Lung (tissue), 11 donors: ENCODE measurements at regions not wholly inside any gene's neighbourhood (a gene's known extent, or its start where the extent isn't known, plus 50 kb on each side); places are given as distances from the start of the nearest gene placed in this dataset.

ENCODE experiments used
- ATAC-seq: fragments of 200-7000 bp; cut with Tn5 transposase; one replicate; pipeline ENCODE4 v1.9.1; 2020; ENCODE audit warnings: moderate number of reproducible peaks; ENCODE audit not compliant: insufficient read depth, low FRiP score
- DNase-seq, 3 donors: peaks; one replicate each; pipeline ENCODE4 v3.0.0-alpha.2; 2013 to 2017
- H3K27ac ChIP-seq, 2 donors: one replicate each; pipeline ENCODE4 v1.5.1; 2013; ENCODE audit warnings: mild to moderate bottlenecking in 2 of 2, moderate library complexity in 2 of 2, control low read depth in 1 of 2, inconsistent platforms in 1 of 2, low read depth in 1 of 2, low read length in 1 of 2
- H3K27me3 ChIP-seq, 3 donors: one replicate each; pipeline ENCODE4 v1.5.1; 2013; ENCODE audit warnings: low read length in 2 of 3; ENCODE audit not compliant: control insufficient read depth in 3 of 3, insufficient read depth in 3 of 3
- H3K36me3 ChIP-seq, 4 donors: one replicate each; pipeline ENCODE4 v1.5.1; 2013; ENCODE audit warnings: low read length in 4 of 4, mild to moderate bottlenecking in 1 of 4, moderate library complexity in 1 of 4; ENCODE audit not compliant: control insufficient read depth in 4 of 4, insufficient read depth in 4 of 4
- H3K4me1 ChIP-seq, 5 donors: one replicate each; pipeline ENCODE4 v1.5.1; 2013; ENCODE audit warnings: low read length in 5 of 5, mild to moderate bottlenecking in 2 of 5, moderate library complexity in 1 of 5; ENCODE audit not compliant: control insufficient read depth in 5 of 5, insufficient read depth in 5 of 5
- H3K4me3 ChIP-seq: one replicate; pipeline ENCODE4 v1.5.1; 2013; ENCODE audit warnings: mild to moderate bottlenecking, control low read depth, moderate library complexity
- H3K9ac ChIP-seq, 2 donors: one replicate each; pipeline ENCODE4 v1.5.1; 2013; ENCODE audit warnings: low read length in 2 of 2, control low read depth in 1 of 2; ENCODE audit not compliant: insufficient read depth in 1 of 2
- H3K9me3 ChIP-seq, 4 donors: one replicate each; pipeline ENCODE4 v1.5.1; 2013; ENCODE audit warnings: low read length in 3 of 4, mild to moderate bottlenecking in 1 of 4, moderate library complexity in 1 of 4; ENCODE audit not compliant: control insufficient read depth in 4 of 4, insufficient read depth in 3 of 4
- WGBS, 2 donors: extraction: QIAGEN DNeasy Blood & Tissue Kit; methylation state at CpG; one replicate each; pipeline ENCODE4 v1.1.7; 2013; 5-methylcytosine and 5-hydroxymethylcytosine counted together
- TF ChIP-seq, protein P1 (sequence below): IDR thresholded peaks from 2 replicates; pipeline ENCODE4 v1.5.1; 2012; ENCODE audit warnings: mild to moderate bottlenecking; ENCODE audit errors: control extremely low read depth, extremely low read depth
- donor health status: control.
- donor health status: control.
- donor health status: Bipolar disorder and iron deficiency.
- donor health status: healthy.
- donor health status: DM: yes; HTN: yes; CAD: no.

DNA sequence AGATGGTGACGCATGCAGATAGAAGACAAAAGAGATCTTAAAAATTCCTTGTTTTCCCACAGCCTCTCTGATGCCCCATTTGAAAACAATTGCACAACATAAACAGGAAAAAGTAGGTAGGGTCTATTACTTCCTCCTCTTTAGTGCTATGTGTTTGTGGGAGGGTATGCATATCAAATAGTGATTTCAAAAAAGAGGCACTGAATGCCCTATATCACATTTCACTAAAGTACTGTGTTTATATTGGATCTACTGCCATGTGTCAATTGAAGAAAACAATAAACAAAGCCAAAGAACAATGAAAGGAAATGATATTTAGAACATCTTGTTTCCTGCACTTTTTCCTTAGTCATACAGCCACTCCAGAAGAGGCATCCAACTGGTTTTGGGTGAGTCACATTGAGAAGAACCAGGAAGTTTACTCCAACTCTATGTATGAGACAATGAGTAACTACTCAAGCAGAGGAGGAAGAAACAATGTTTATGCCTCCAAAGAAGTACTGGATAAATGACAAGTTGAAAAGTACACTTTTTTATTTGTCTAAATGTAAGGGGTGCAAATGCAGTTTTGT, 583.6 kb downstream of the FBXO15 start:
- Histone ChIP-seq H3K27ac (no peak overlapping the region), H3K27me3 (no peaks in the 10 kb centered on the region), H3K9me3 (no peaks in the 10 kb centered on the region), H3K4me1 (no peaks in the 10 kb centered on the region), H3K4me3 (no peak overlapping the region), H3K36me3 (no peaks in the 10 kb centered on the region), H3K9ac (no peak overlapping the region)
- TF ChIP-seq, protein P1, sequence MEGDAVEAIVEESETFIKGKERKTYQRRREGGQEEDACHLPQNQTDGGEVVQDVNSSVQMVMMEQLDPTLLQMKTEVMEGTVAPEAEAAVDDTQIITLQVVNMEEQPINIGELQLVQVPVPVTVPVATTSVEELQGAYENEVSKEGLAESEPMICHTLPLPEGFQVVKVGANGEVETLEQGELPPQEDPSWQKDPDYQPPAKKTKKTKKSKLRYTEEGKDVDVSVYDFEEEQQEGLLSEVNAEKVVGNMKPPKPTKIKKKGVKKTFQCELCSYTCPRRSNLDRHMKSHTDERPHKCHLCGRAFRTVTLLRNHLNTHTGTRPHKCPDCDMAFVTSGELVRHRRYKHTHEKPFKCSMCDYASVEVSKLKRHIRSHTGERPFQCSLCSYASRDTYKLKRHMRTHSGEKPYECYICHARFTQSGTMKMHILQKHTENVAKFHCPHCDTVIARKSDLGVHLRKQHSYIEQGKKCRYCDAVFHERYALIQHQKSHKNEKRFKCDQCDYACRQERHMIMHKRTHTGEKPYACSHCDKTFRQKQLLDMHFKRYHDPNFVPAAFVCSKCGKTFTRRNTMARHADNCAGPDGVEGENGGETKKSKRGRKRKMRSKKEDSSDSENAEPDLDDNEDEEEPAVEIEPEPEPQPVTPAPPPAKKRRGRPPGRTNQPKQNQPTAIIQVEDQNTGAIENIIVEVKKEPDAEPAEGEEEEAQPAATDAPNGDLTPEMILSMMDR: no peak
- ATAC-seq (no peak), DNase-seq (peak in 2 of 3 donors; percentile 6 to 19)
- WGBS, 2 donors: 71 to 81% methylated on average over 1 of the region's 1 CpG

- DNase-seq: no peak
- Histone ChIP-seq H3K4me1 (no peaks in the 10 kb centered on the region), H3K27me3 (no peaks in the 10 kb centered on the region), H3K9me3 (no peaks in the 10 kb centered on the region), H3K36me3 (no peaks in the 10 kb centered on the region), H3K27ac (peak overlapping the region in 1 of 2 donors; percentile 50), H3K9ac (no peak overlapping the region), H3K4me3 (no peak overlapping the region)
- no peak for ATAC-seq
- TF ChIP-seq, protein P1: no peak
- 69 to 79% methylated on average over 4 of the region's 4 CpGs for WGBS, 2 donors
These were observed 584.3 kb downstream of the FBXO15 start for GRCh38 chr18:73563345-73563744.

GRCh38 chr18:73556904-73557303, 590.7 kb downstream of the FBXO15 start:
- H3K9me3 ChIP-seq: no peaks in the 10 kb centered on the region
- no peak overlapping the region for H3K4me3 ChIP-seq
- no peaks in the 10 kb centered on the region for H3K27me3 ChIP-seq
- no peak overlapping the region for H3K27ac ChIP-seq
- no peaks in the 10 kb centered on the region for H3K4me1 ChIP-seq
- no peak overlapping the region for H3K9ac ChIP-seq
- ATAC-seq (no peak), DNase-seq (no peak)
- H3K36me3 ChIP-seq: no peaks in the 10 kb centered on the region
- 75 to 84% methylated on average over 4 of the region's 4 CpGs for WGBS, 2 donors
- TF ChIP-seq, protein P1: no peak

DNA sequence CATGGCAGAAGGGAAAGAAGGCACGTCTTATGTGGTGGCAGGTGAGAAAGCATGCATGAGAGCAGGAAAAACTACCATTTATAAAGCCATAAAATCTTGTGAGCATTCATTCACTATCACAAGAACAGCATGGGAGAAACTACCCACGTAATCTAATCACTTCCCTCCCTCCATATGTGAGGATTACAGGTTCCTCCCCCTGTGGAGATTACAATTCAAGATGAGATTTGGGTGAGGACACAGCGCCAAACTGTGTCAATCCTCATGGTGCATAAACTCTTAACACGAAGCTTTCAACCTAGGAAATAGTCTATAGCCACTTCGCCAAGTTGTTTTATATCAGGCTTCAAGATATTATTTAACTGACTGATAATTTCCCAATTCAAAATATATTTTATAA, 595.5 kb downstream of the FBXO15 start:
- TF ChIP-seq, protein P1: no peak
- Histone ChIP-seq H3K27me3 (no peaks in the 10 kb centered on the region), H3K36me3 (no peaks in the 10 kb centered on the region), H3K9me3 (no peaks in the 10 kb centered on the region), H3K4me1 (no peaks in the 10 kb centered on the region), H3K27ac (no peak overlapping the region), H3K9ac (no peak overlapping the region), H3K4me3 (no peak overlapping the region)
- 69 to 73% methylated on average over 5 of the region's 5 CpGs for WGBS, 2 donors
- ATAC-seq (no peak), DNase-seq (no peak)
